HEK293T (cell line): ENCODE measurements at regions not wholly inside any gene's neighbourhood (a gene's known extent, or its start where the extent isn't known, plus 50 kb on each side); places are given as distances from the start of the nearest gene placed in this dataset.

Experiments
- FOXK2 ChIP-seq: fragments of 450-650 bp; IDR thresholded peaks from 2 replicates; pipeline ENCODE4 v1.6.1; 2016; ENCODE audit warnings: mild to moderate bottlenecking
- FOXM1 ChIP-seq: fragments of 450-650 bp; IDR thresholded peaks from 2 replicates; pipeline ENCODE4 v1.6.1; 2017; ENCODE audit warnings: mild to moderate bottlenecking, borderline replicate concordance
- PKNOX1 ChIP-seq: fragments of 450-650 bp; IDR thresholded peaks from 2 replicates; pipeline ENCODE4 v1.6.1; 2016
- SUZ12 ChIP-seq: fragments of 450-650 bp; IDR thresholded peaks from 2 replicates; pipeline ENCODE4 v1.6.1; 2016; ENCODE audit warnings: mild to moderate bottlenecking

- TF ChIP-seq FOXK2 (no peak), FOXM1 (no peak), PKNOX1 (no peak), SUZ12 (no peak)
Observed at GRCh38 chr6:88388589-88388988, 222.4 kb upstream of the CNR1 start.
